GM12878 (cell line): ENCODE measurements at regions not wholly inside any gene's neighbourhood (a gene's known extent, or its start where the extent isn't known, plus 50 kb on each side); places are given as distances from the start of the nearest gene placed in this dataset.

Experiments used
- ATAC-seq: fragments of 200-7000 bp; cut with Tn5 transposase; 3 replicates; pipeline ENCODE4 v1.9.1; 2020; ENCODE audit warnings: mild to moderate bottlenecking, moderate library complexity
- BruUV-seq: library from RNA; stranded (reverse); fragments of 400-500 nt; replicated peaks from 2 replicates; lab custom pipeline; 2021; lab: Mats Ljungman, UMichigan
- CTCF ChIA-PET: fragments of 300-600 bp; sonication (Branson Sonifier 250); formaldehyde crosslinking; extraction: SDS; loops from one replicate; lab custom pipeline; 2021; ENCODE audit warnings: inconsistent platforms; lab: Yijun Ruan, JAX
- POLR2A ChIA-PET: fragments of 350-600 bp; formaldehyde crosslinking; extraction: SDS; loops from one replicate; lab custom pipeline; 2021; ENCODE audit warnings: inconsistent platforms; lab: Charles Lee
- RAD21 ChIA-PET: fragments of 300-600 bp; sonication (Branson Sonifier 250); formaldehyde crosslinking; loops from one replicate; lab custom pipeline; 2023; ENCODE audit warnings: antibody characterized with exemption; ENCODE audit not compliant: unreplicated experiment; lab: Charles Lee
- SMC1A ChIA-PET: fragments of 300-600 bp; sonication (Branson Sonifier 250); formaldehyde crosslinking; loops from one replicate; lab custom pipeline; 2023; ENCODE audit not compliant: unreplicated experiment, uncharacterized antibody; lab: Charles Lee
- DNase-seq: peaks from one replicate; pipeline ENCODE4 v3.0.0-alpha.2; 2011; ENCODE audit warnings: low read depth, low spot score
- FAIRE-seq: peaks from 3 replicates; lab custom pipeline; 2011; peaks lifted over from hg19 to GRCh38; lab: Jason Lieb, UNC
- H2AFZ ChIP-seq: 2 replicates; pipeline ENCODE4 v1.6.0; 2011; ENCODE audit warnings: low read depth, low read length, control low read depth; ENCODE audit not compliant: control insufficient read depth
- H3K27ac ChIP-seq: 2 replicates; pipeline ENCODE4 v1.5.1; 2011; ENCODE audit warnings: control low read depth; ENCODE audit not compliant: control insufficient read depth, insufficient read depth
- H3K27me3 ChIP-seq, 2 experiments: replicated peaks in 1 of 2; 2 replicates each; pipeline versions ENCODE4 v1.6.0 to v1.6.1; 2011; ENCODE audit warnings: low read length in 1 of 2; ENCODE audit not compliant: control insufficient read depth in 2 of 2, insufficient read depth in 2 of 2
- H3K36me3 ChIP-seq, 2 experiments: 2 replicates each; pipeline ENCODE4 v1.5.1; 2011; ENCODE audit warnings: low read length in 1 of 2; ENCODE audit not compliant: control insufficient read depth in 2 of 2, insufficient read depth in 2 of 2
- H3K4me1 ChIP-seq: 2 replicates; pipeline ENCODE4 v1.6.1; 2011; ENCODE audit warnings: mild to moderate bottlenecking, low read length, moderate library complexity, mixed read lengths; ENCODE audit not compliant: control insufficient read depth, insufficient read depth
- H3K4me2 ChIP-seq: 2 replicates; pipeline ENCODE4 v1.6.0; 2011; ENCODE audit warnings: control low read depth; ENCODE audit not compliant: control insufficient read depth, insufficient read depth
- H3K4me3 ChIP-seq: fragments of 200-600 bp; sonication (generic); 2 replicates; pipeline ENCODE4 v1.5.1; 2016
- H3K79me2 ChIP-seq: 2 replicates; pipeline ENCODE4 v1.6.0; 2011; ENCODE audit warnings: low read length; ENCODE audit not compliant: control insufficient read depth, insufficient read depth
- H3K9ac ChIP-seq: 2 replicates; pipeline ENCODE4 v1.8.0; 2011; ENCODE audit warnings: low read length, control low read depth, mixed read lengths; ENCODE audit not compliant: control insufficient read depth, insufficient read depth
- H3K9me3 ChIP-seq: replicated peaks from 3 replicates; pipeline ENCODE4 v1.5.1; 2011; ENCODE audit warnings: mild to moderate bottlenecking, low read length; ENCODE audit not compliant: control insufficient read depth, insufficient read depth
- H4K20me1 ChIP-seq: 2 replicates; pipeline ENCODE4 v1.6.0; 2011; ENCODE audit not compliant: control insufficient read depth, insufficient read depth
- ASH2L ChIP-seq: fragments of 300-600, 200-600 bp; sonication (generic); IDR thresholded peaks from 2 replicates; pipeline ENCODE4 v1.6.1; 2017; ENCODE audit warnings: low read depth, mild to moderate bottlenecking, borderline replicate concordance
- ATF3 ChIP-seq: IDR thresholded peaks from 2 replicates; pipeline ENCODE4 v1.6.1; 2011; ENCODE audit warnings: low read depth, mild to moderate bottlenecking, low read length, moderate library complexity, borderline replicate concordance; ENCODE audit errors: extremely low read depth
- BRCA1 ChIP-seq: IDR thresholded peaks from 2 replicates; pipeline ENCODE4 v1.6.1; 2011; ENCODE audit warnings: low read depth, low read length, improper control_type of control experiment
- CEBPB ChIP-seq, 2 experiments: fragments of 150-350 bp in 1 of 2; IDR thresholded peaks; 2 replicates each; pipeline ENCODE4 v1.6.1; 2012 to 2014; ENCODE audit warnings: low read depth in 2 of 2, low read length in 2 of 2, borderline replicate concordance in 1 of 2, inconsistent platforms in 1 of 2
- CHD4 ChIP-seq: fragments of 200-600 bp; sonication (generic); IDR thresholded peaks from 2 replicates; pipeline ENCODE4 v1.6.1; 2016; ENCODE audit warnings: mild to moderate bottlenecking
- E2F8 ChIP-seq: fragments of 450-650 bp; IDR thresholded peaks from 2 replicates; pipeline ENCODE4 v1.6.1; 2018; ENCODE audit warnings: mild to moderate bottlenecking, low read depth, moderate library complexity; ENCODE audit not compliant: partially characterized antibody
- HCFC1 ChIP-seq: fragments of 150-350 bp; IDR thresholded peaks from 2 replicates; pipeline ENCODE4 v1.6.1; 2014; ENCODE audit warnings: low read length
- HDGF ChIP-seq: fragments of 450-650 bp; IDR thresholded peaks from 2 replicates; pipeline ENCODE4 v1.6.1; 2016; ENCODE audit warnings: antibody characterized with exemption
- KAT2A ChIP-seq: conservative IDR thresholded peaks from 2 replicates; pipeline ENCODE4 v1.6.1; 2011; ENCODE audit warnings: low read depth, low read length; ENCODE audit not compliant: control insufficient read depth
- MYB ChIP-seq: fragments of 150-350 bp; IDR thresholded peaks from 2 replicates; pipeline ENCODE4 v1.6.1; 2014; ENCODE audit warnings: mild to moderate bottlenecking, low read depth, low read length, borderline replicate concordance
- NR2F1 ChIP-seq: fragments of 450-650 bp; conservative IDR thresholded peaks from 2 replicates; pipeline ENCODE4 v1.6.1; 2017; ENCODE audit warnings: mild to moderate bottlenecking
- PML ChIP-seq: IDR thresholded peaks from 2 replicates; pipeline ENCODE4 v1.6.1; 2012; ENCODE audit warnings: low read length, inconsistent platforms
- PRDM15 ChIP-seq: fragments of 450-650 bp; formaldehyde crosslinking; IDR thresholded peaks from 2 replicates; pipeline ENCODE4 v1.4.0; 2020; ENCODE audit warnings: mild to moderate bottlenecking, moderate library complexity
- RAD21 ChIP-seq: IDR thresholded peaks from 2 replicates; pipeline ENCODE4 v1.6.1; 2011; ENCODE audit warnings: mild to moderate bottlenecking, low read depth, low read length, moderate library complexity; ENCODE audit not compliant: insufficient read depth
- RUNX3 ChIP-seq: IDR thresholded peaks from 2 replicates; pipeline ENCODE4 v1.6.1; 2012; ENCODE audit warnings: low read length, inconsistent platforms
- SMAD5 ChIP-seq: IDR thresholded peaks from 2 replicates; pipeline ENCODE4 v1.6.1; 2016; ENCODE audit warnings: antibody characterized with exemption, low read depth
- SMARCA5 ChIP-seq: fragments of 450-650 bp; IDR thresholded peaks from 2 replicates; pipeline ENCODE4 v1.6.1; 2017; ENCODE audit warnings: mild to moderate bottlenecking
- TAF1 ChIP-seq: IDR thresholded peaks from 2 replicates; pipeline ENCODE4 v1.6.1; 2011; ENCODE audit warnings: mild to moderate bottlenecking, low read depth, low read length, borderline replicate concordance
- YBX1 ChIP-seq: fragments of 450-650 bp; IDR thresholded peaks from 2 replicates; pipeline ENCODE4 v1.6.1; 2016; ENCODE audit warnings: antibody characterized with exemption
- WGBS: methylation state at CpG from one replicate; pipeline ENCODE4 v1.1.6; 2016; ENCODE audit warnings: low lambda C conversion rate; ENCODE audit not compliant: insufficient replicate concordance, insufficient coverage; ENCODE audit errors: missing lambda C conversion rate; 5-methylcytosine and 5-hydroxymethylcytosine counted together
- in situ Hi-C: fragments of 300-500 bp; cut with MboI; formaldehyde crosslinking; loops from 9 replicates; pipeline ENCODE4 v1.14.3; 2018; ENCODE audit warnings: mixed read lengths
- intact Hi-C: fragments of 100-400 bp; cut with micrococcal nuclease; formaldehyde crosslinking; loops from one replicate; pipeline ENCODE4 v1.14.2; 2022; ENCODE audit not compliant: unreplicated experiment

- TF ChIP-seq BRCA1 (no peak), CEBPB (IDR thresholded peaks at IDR 0.05; ENCODE audit: borderline replicate concordance in 1 of 2, low read depth in 2 of 2, low read length in 2 of 2) (no peak), SMARCA5 (no peak), YBX1 (no peak), RAD21 (no peak), PML (no peak), HDGF (no peak), NR2F1 (no peak), MYB (no peak)
These were observed 120.3 kb upstream of the SLC38A4 start (continued) for GRCh38 chr12:46946137-46946536.

- BruUV-seq = no TSS peak
- H3K27ac ChIP-seq = no peak overlapping the region
- H2AFZ ChIP-seq = no peak overlapping the region
- H3K4me3 ChIP-seq = no peak overlapping the region
- H3K9me3 ChIP-seq = no peaks in the 10 kb centered on the region
- in situ Hi-C loops (no loop called here), intact Hi-C loops (no loop called here)
- H3K27me3 ChIP-seq = no peaks in the 10 kb centered on the region
- FAIRE-seq (peak; percentile 64), DNase-seq (no peak), ATAC-seq (no peak)
- ChIA-PET SMC1A (no interaction called here), CTCF (interaction anchor here (1.3 kb wide), 1 partner anchor 824 kb away, joined by 5 read pairs; no protein-coding TSS in a partner anchor), POLR2A (no interaction called here), RAD21 (interaction anchor here (0.6 kb wide), 1 partner anchor 851 kb away, joined by 3 read pairs; no protein-coding TSS in a partner anchor)
- no peaks in the 10 kb centered on the region for H3K4me1 ChIP-seq
- H4K20me1 ChIP-seq = no peaks in the 10 kb centered on the region
- 76% methylated on average over 1 of the region's 1 CpG for WGBS
- H3K36me3 ChIP-seq = no peaks in the 10 kb centered on the region
- no peaks in the 10 kb centered on the region for H3K79me2 ChIP-seq
- no peak overlapping the region for H3K9ac ChIP-seq
- no peak overlapping the region for H3K4me2 ChIP-seq
- TF ChIP-seq SMAD5 (no peak), ATF3 (no peak), E2F8 (no peak), HCFC1 (no peak), KAT2A (no peak), TAF1 (no peak), RUNX3 (no peak), MYB (no peak), ASH2L (no peak), PRDM15 (CRISPR knock-in tag) (no peak), CHD4 (no peak)
These were observed 123.2 kb upstream of the SLC38A4 start for GRCh38 chr12:46948936-46949545.
